OCI-LY7 (cell line): ENCODE measurements at regions not wholly inside any gene's neighbourhood (a gene's known extent, or its start where the extent isn't known, plus 50 kb on each side); places are given as distances from the start of the nearest gene placed in this dataset.

Experiments
- BruUV-seq: library from RNA; stranded (reverse); fragments of 400-500 nt; replicated peaks from 2 replicates; lab custom pipeline; 2021; lab: Mats Ljungman, UMichigan
- CTCF ChIA-PET: fragments of 300-600 bp; sonication (Branson Sonifier 250); formaldehyde crosslinking; loops from one replicate; lab custom pipeline; 2022; ENCODE audit warnings: antibody characterized with exemption; ENCODE audit not compliant: unreplicated experiment; lab: Charles Lee
- POLR2A ChIA-PET: fragments of 300-600 bp; sonication (Branson Sonifier 250); formaldehyde crosslinking; loops from one replicate; lab custom pipeline; 2022; ENCODE audit warnings: antibody characterized with exemption; lab: Charles Lee
- DNase-seq: peaks from one replicate; pipeline ENCODE4 v3.0.0-alpha.2; 2015; ENCODE audit warnings: low spot score
- H2AFZ ChIP-seq: fragments of 200-600 bp; sonication (generic), shearing (Covaris generic); 2 replicates; pipeline ENCODE4 v1.6.1; 2014; ENCODE audit warnings: mild to moderate bottlenecking, antibody characterized with exemption, low read length, moderate library complexity
- H3K27ac ChIP-seq: fragments of 200-600 bp; sonication (generic); 2 replicates; pipeline ENCODE4 v1.5.1; 2014; ENCODE audit warnings: mixed run types, low read depth, mild to moderate bottlenecking, moderate library complexity, low read length, inconsistent platforms; ENCODE audit not compliant: poor library complexity, severe bottlenecking
- H3K36me3 ChIP-seq: fragments of 200-600 bp; sonication (generic); 2 replicates; pipeline ENCODE4 v1.6.1; 2014; ENCODE audit warnings: mild to moderate bottlenecking, antibody characterized with exemption, low read length, moderate library complexity, mixed read lengths; ENCODE audit not compliant: insufficient read depth
- H3K4me1 ChIP-seq: fragments of 200-600 bp; sonication (generic); 2 replicates; pipeline ENCODE4 v1.5.1; 2014; ENCODE audit warnings: mild to moderate bottlenecking, low read length; ENCODE audit not compliant: insufficient read depth, poor library complexity, severe bottlenecking
- H3K4me2 ChIP-seq: fragments of 200-600 bp; sonication (generic); 2 replicates; pipeline ENCODE4 v1.6.1; 2014; ENCODE audit warnings: mild to moderate bottlenecking, low read length
- H3K4me3 ChIP-seq: fragments of 200-600 bp; sonication (generic); 2 replicates; pipeline ENCODE4 v1.5.1; 2014; ENCODE audit warnings: mild to moderate bottlenecking, low read depth, low read length; ENCODE audit not compliant: poor library complexity, severe bottlenecking
- H3K79me2 ChIP-seq: fragments of 200-600 bp; sonication (generic); 2 replicates; pipeline ENCODE4 v1.6.1; 2016; ENCODE audit warnings: low read depth, mild to moderate bottlenecking, low read length, moderate library complexity, mixed read lengths; ENCODE audit not compliant: insufficient read depth
- H3K9me2 ChIP-seq: fragments of 200-600 bp; sonication (generic); 2 replicates; pipeline ENCODE4 v1.6.1; 2016; ENCODE audit warnings: mild to moderate bottlenecking, low read length, mixed read lengths; ENCODE audit not compliant: insufficient read depth
- H3K9me3 ChIP-seq: fragments of 200-600 bp; sonication (generic); 2 replicates; pipeline ENCODE4 v1.6.1; 2014; ENCODE audit warnings: mild to moderate bottlenecking, mixed run types, low read length, mixed read lengths
- H4K20me1 ChIP-seq: fragments of 200-600 bp; sonication (generic); 2 replicates; pipeline ENCODE4 v1.6.1; 2014; ENCODE audit warnings: mild to moderate bottlenecking, antibody characterized with exemption, low read length, moderate library complexity, mixed read lengths; ENCODE audit not compliant: insufficient read depth
- EZH2phosphoT487 ChIP-seq: fragments of 200-600 bp; sonication (generic); IDR thresholded peaks from 2 replicates; pipeline ENCODE4 v1.6.1; 2018; ENCODE audit warnings: low read depth, borderline replicate concordance, mild to moderate bottlenecking, mixed run types, antibody characterized with exemption, low read length, moderate library complexity, mixed read lengths
- intact Hi-C: fragments of 100-400 bp; cut with micrococcal nuclease; formaldehyde crosslinking; loops from one replicate; pipeline ENCODE4 v1.10.0; 2022; ENCODE audit not compliant: unreplicated experiment
- TF ChIP-seq, protein P1 (sequence below): fragments of 200-600 bp; sonication (generic); conservative IDR thresholded peaks from 2 replicates; pipeline ENCODE4 v1.5.1; 2014; ENCODE audit warnings: mild to moderate bottlenecking, antibody characterized with exemption, low read length, moderate library complexity, mixed read lengths

DNA sequence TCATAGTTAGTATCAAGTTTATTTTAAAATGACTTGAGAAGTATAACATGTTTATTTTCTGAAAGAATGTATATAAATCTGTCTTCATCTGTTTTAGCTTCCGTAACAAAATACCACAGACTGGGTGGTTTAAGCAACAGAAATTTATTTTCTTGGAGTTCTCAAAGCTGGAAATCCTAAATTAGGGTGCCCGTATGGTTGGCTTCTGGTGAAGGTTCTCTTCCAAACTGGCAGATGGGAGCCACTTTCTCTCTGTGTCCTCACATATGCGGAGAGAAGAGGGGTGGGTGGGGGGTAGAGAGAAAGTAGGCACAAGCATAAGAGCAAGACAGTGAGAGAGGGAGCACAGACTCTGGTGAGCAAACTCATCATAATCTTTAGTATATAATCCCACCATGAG, 142.3 kb downstream of the ZIC1 start:
- intact Hi-C loops: no loop called here
- BruUV-seq: no TSS peak
- POLR2A ChIA-PET: no interaction called here

DNA sequence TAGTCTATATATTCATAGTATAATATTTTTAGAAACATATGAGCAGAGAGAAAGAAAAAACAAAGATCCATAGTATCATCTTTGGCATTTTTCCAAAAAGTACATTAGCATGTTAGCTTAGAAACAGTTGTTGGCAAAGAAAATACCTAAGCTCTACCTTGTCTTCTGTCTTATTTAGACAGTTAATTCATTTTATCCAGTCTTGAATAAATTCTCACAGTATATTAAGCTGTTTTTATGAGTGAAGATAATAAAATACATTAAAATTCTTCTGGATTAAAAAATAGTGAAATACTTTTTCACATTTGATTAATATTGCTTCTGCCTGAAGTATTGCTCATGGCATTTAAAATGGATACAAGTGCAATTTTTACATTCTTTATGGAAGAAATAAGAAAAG, 145.2 kb downstream of the ZIC1 start:
- no peaks in the 10 kb centered on the region for H3K9me2 ChIP-seq
- no peak overlapping the region for H3K27ac ChIP-seq
- no peak overlapping the region for H3K4me2 ChIP-seq
- H3K4me1 ChIP-seq: no peaks in the 10 kb centered on the region
- H2AFZ ChIP-seq: no peak overlapping the region
- H4K20me1 ChIP-seq: no peaks in the 10 kb centered on the region
- ChIA-PET POLR2A (no interaction called here), CTCF (no interaction called here)
- BruUV-seq: no TSS peak
- no peak for DNase-seq
- H3K4me3 ChIP-seq: no peak overlapping the region
- H3K9me3 ChIP-seq: no peaks in the 10 kb centered on the region
- H3K79me2 ChIP-seq: no peaks in the 10 kb centered on the region
- TF ChIP-seq EZH2phosphoT487: no peak
- TF ChIP-seq, protein P1, sequence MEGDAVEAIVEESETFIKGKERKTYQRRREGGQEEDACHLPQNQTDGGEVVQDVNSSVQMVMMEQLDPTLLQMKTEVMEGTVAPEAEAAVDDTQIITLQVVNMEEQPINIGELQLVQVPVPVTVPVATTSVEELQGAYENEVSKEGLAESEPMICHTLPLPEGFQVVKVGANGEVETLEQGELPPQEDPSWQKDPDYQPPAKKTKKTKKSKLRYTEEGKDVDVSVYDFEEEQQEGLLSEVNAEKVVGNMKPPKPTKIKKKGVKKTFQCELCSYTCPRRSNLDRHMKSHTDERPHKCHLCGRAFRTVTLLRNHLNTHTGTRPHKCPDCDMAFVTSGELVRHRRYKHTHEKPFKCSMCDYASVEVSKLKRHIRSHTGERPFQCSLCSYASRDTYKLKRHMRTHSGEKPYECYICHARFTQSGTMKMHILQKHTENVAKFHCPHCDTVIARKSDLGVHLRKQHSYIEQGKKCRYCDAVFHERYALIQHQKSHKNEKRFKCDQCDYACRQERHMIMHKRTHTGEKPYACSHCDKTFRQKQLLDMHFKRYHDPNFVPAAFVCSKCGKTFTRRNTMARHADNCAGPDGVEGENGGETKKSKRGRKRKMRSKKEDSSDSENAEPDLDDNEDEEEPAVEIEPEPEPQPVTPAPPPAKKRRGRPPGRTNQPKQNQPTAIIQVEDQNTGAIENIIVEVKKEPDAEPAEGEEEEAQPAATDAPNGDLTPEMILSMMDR: no peak
- intact Hi-C loops: no loop called here
- H3K36me3 ChIP-seq: no peaks in the 10 kb centered on the region

More for the DNA sequence above, 142.3 kb downstream of the ZIC1 start:
- Histone ChIP-seq H3K4me1 (no peaks in the 10 kb centered on the region), H3K79me2 (no peaks in the 10 kb centered on the region), H3K27ac (no peak overlapping the region), H3K4me3 (no peak overlapping the region), H3K9me3 (no peaks in the 10 kb centered on the region), H4K20me1 (no peaks in the 10 kb centered on the region), H3K36me3 (no peaks in the 10 kb centered on the region), H3K4me2 (no peak overlapping the region), H3K9me2 (no peaks in the 10 kb centered on the region), H2AFZ (no peak overlapping the region)
- CTCF ChIA-PET: no interaction called here
- TF ChIP-seq EZH2phosphoT487: no peak
- TF ChIP-seq, protein P1: no peak
- no peak for DNase-seq

DNA sequence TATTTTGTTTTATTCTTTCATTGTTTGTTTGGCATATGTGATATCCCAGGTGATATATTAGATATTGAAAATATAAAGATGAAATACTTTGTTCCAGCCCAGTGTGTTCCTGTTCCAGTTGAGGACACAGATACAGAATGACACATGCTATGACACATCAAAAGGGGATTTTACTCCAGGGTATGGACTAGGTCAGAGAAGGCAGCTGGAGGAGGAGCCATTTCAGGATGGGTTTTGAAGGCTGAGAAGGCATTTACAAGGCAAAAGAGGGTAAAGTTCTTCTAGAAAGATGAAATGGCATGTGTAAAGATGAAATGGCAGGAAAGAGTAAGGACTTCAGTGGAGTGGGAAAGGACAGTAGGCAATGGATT, 163.8 kb downstream of the ZIC1 start:
- TF ChIP-seq, protein P1: no peak
- no peak for TF ChIP-seq EZH2phosphoT487
- Histone ChIP-seq H3K4me1 (no peaks in the 10 kb centered on the region), H3K4me3 (no peak overlapping the region), H3K9me3 (no peaks in the 10 kb centered on the region), H2AFZ (no peak overlapping the region), H4K20me1 (no peaks in the 10 kb centered on the region), H3K79me2 (no peaks in the 10 kb centered on the region), H3K27ac (no peak overlapping the region), H3K9me2 (no peaks in the 10 kb centered on the region), H3K4me2 (no peak overlapping the region), H3K36me3 (no peaks in the 10 kb centered on the region)
- CTCF ChIA-PET: no interaction called here
- no peak for DNase-seq
- BruUV-seq: no TSS peak
- intact Hi-C loops: no loop called here
- POLR2A ChIA-PET: no interaction called here
